HG02571 (cell line): ENCODE measurements at regions not wholly inside any gene's neighbourhood (a gene's known extent, or its start where the extent isn't known, plus 50 kb on each side); places are given as distances from the start of the nearest gene placed in this dataset.
"Not testable (repeated sequence)": the region's sequence is repeated elsewhere in the genome, so short reads cannot be mapped to it uniquely, and the experiment has no call there.

Experiments used
- ATAC-seq: cut with Tn5 transposase; IDR thresholded peaks from one replicate; pipeline ENCODE4 v1.9.1; 2021; ENCODE audit warnings: mild to moderate bottlenecking, moderate library complexity; ENCODE audit not compliant: unreplicated experiment

- no peak for ATAC-seq
Observed at GRCh38 chr12:105862163-105862821, 276.5 kb downstream of the NUAK1 start.

- no peak for ATAC-seq
Observed at GRCh38 chr12:105864316-105864715, 274.4 kb downstream of the NUAK1 start.

DNA sequence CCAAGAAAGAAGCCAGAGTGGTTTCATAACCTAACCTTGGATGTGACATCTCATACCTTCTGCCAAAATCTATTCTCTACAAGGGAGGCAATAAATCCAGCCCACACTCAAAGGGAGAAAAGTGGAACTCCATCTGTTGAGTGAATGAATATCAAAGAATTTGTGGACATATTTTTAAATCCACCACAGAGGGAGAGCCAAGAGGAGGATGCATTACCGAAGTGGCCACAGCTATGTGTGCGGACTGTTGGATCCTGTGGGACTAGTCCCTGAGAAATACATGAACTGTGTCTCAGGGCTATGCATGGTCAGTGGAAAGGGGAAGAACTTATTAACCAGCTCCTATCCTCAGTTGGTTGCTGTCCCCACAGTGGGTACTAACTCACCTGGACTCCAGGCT lies 273.9 kb downstream of the NUAK1 start:
- ATAC-seq: no peak

DNA sequence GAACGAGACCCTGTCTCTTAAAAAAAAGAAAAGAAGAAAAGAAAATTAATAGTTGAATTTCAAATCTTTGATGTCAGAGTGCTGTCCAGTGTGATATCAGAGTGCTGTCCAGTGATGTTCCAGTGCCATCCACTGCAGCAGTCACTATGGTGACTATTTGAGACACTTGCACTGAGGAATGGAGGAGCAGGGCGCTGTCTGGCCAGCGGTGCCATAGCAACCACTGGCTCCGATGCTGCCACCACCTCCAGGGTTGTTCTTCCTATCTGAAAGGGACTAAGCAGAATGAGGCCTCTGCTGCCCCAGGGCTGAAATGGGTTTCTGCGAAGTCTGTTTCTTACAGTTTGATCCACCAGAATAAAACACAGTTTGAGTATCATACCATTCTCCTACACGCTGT lies 272.9 kb downstream of the NUAK1 start:
- no peak for ATAC-seq

- no peak for ATAC-seq
Observed at GRCh38 chr12:105874121-105874520, 264.6 kb downstream of the NUAK1 start.

- ATAC-seq: no peak
Observed at GRCh38 chr12:105876396-105876927, 262.3 kb downstream of the NUAK1 start.

- no peak for ATAC-seq
Observed at GRCh38 chr12:105878964-105879363, 259.8 kb downstream of the NUAK1 start.

DNA sequence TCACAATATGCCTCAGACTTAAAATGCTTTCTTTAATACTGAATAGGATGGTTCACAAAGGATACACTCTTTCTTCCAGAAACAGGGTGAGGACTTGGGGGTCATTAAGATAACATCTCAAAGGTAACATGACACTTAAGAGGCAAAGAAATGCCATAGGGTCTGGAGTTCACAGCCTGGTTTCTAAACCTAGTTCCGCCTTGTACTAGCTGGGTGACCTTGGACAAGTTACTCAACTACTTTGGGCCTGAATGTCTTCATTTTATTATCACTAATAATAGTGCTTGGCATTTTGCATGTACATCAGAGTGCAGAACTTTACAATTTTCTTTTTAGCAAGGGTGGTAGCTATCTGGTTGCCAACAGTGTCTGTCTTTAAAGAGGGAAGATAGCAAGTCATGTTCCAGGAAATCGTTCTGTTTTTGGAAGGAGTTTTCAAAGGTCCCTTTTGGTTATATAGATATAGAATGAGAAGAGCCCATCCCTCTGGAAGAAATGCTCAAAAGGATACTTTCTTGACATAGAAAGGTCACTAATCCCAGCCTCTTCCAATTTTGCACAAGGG lies 257.8 kb downstream of the NUAK1 start:
- ATAC-seq: no peak

DNA sequence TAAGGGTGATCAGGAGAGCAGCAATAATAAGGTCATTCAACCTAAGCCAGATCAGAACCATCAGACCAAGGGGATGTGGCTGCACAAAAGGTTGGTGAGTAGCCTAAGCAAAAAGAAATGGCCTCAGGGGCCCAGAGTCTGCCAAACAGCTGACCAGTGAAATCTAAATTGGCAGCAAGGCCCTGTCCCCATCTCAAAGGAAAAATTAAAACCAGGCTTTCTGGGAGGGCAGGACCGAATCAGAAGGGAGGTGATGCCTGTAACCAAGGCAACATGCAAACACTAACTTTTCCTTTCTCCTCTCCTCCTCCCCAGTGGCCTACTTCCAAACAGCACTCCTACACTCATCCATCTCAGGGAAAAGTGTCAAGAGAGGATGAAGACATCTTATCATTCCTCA lies 256.4 kb downstream of the NUAK1 start:
- no peak for ATAC-seq

DNA sequence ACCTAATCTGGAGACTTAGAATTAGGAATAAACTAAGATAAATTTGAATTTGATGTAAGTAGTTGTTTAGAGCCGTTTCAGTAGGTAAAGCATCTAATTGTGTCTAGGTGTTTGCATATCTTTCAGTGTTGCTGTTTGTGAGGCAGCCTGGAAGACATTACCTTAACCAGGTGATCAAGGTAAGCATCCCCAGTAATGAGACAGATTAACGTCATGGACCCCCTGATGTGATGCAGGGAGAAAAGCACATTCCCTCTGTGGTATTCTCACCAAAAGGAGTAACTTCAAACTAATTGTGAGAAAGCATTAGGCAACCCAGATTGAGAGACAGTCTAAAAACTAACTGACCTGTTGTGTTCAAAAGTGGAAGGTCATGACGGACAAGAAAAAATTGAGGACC lies 251.6 kb downstream of the NUAK1 start:
- ATAC-seq: no peak

GRCh38 chr12:105888696-105889095 lies 250.1 kb downstream of the NUAK1 start:
- no peak for ATAC-seq

GRCh38 chr12:105892362-105892910 lies 246.3 kb downstream of the NUAK1 start:
- no peak for ATAC-seq

- ATAC-seq: not testable (repeated sequence)
Observed at GRCh38 chr12:105895197-105895832, 243.4 kb downstream of the NUAK1 start.

GRCh38 chr12:105897311-105897725 lies 241.4 kb downstream of the NUAK1 start:
- no peak for ATAC-seq

- not testable (repeated sequence) for ATAC-seq
Observed at GRCh38 chr12:105898271-105898670, 240.5 kb downstream of the NUAK1 start.

- ATAC-seq: no peak
Observed at GRCh38 chr12:105899589-105899988, 239.2 kb downstream of the NUAK1 start.

- no peak for ATAC-seq
Observed at GRCh38 chr12:105906561-105906960, 232.2 kb downstream of the NUAK1 start.

- no peak for ATAC-seq
Observed at GRCh38 chr12:105907982-105908381, 230.8 kb downstream of the NUAK1 start.

DNA sequence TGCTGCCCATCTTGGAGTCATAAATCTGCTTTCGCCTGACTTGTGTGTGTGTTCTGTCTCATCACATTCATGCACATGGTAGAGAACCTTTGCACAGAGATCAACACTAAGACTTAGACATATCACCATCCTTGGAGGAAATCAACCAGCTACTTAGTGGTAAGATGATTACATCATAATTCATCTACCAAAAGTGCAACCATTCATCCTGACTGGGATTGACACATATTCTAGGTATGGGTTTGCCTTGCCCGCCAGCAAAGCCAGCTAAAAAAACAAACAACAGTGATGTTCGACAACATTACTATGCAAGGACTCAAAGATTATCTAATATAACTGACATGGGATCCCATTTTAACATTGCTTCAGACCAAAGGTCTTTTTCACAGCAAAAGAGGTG lies 228.7 kb downstream of the NUAK1 start:
- no peak for ATAC-seq

- no peak for ATAC-seq
Observed at GRCh38 chr12:105911966-105912365, 226.8 kb downstream of the NUAK1 start.

DNA sequence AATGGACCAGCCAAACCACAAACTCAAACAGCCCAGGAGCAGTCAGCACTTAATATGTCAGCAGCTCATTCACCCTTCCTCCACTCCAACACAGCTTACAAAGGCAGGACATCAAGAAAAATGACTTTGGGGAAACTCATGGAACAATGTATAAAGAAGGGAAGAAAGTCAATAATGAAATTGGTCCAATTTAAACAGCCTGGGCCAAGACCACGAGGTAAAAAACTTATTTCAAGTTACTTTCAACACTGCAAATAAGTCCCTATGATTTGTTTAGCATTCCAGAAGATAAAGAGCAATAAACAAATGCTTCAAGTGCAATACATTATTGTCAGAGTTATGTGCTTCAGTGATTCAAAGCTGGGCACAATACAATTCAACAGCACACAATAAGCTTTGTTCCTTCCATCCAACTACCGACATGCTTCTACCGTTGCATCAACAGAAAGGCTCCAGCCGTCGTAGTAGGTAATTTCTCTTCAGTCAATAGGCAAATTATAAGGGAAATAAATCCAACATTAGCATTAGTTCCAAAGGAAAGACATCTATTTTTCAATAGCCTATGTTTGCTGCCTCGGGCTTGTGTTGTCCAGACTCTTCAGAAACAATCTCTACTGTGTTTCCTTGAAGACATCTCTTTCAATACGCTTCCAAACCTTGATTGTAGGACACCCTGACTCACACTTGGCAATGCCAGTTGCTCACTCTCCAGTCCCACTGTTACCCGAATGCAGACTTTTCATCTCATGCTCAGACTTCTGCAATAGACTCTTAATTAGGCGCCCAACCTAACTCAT lies 225.7 kb downstream of the NUAK1 start:
- no peak for ATAC-seq
